K562 (cell line): ENCODE measurements at regions not wholly inside any gene's neighbourhood (a gene's known extent, or its start where the extent isn't known, plus 50 kb on each side); places are given as distances from the start of the nearest gene placed in this dataset.

ENCODE experiments used
- ATF7 ChIP-seq: fragments of 450-650 bp; IDR thresholded peaks from 2 replicates; pipeline ENCODE4 v1.7.1; 2014; ENCODE audit warnings: mild to moderate bottlenecking, moderate library complexity
- DIDO1 ChIP-seq: fragments of 450-650 bp; IDR thresholded peaks from 2 replicates; pipeline ENCODE4 v1.6.1; 2016; ENCODE audit warnings: low read depth, missing biosample characterization, missing genetic modification characterization
- ETV1 ChIP-seq: fragments of 450-650 bp; conservative IDR thresholded peaks from 2 replicates; pipeline ENCODE4 v1.6.1; 2016; ENCODE audit warnings: missing genetic modification characterization, control low read depth, low read depth, missing compliant biosample characterization
- MEF2A ChIP-seq: IDR thresholded peaks from 2 replicates; pipeline ENCODE4 v1.6.1; 2011; ENCODE audit warnings: low read depth, mild to moderate bottlenecking, low read length, moderate library complexity; ENCODE audit not compliant: control insufficient read depth
- RHOXF2B ChIP-seq: fragments of 250-450 bp; sonication (Bioruptor Pico); conservative IDR thresholded peaks from 2 replicates; pipeline ENCODE4 v1.5.1; 2021
- TRIM28 ChIP-seq: fragments of 450-650 bp; IDR thresholded peaks from 2 replicates; pipeline ENCODE4 v1.6.1; 2017
- TF ChIP-seq, protein P1 (sequence below): fragments of 250-450 bp; sonication (Bioruptor Pico); IDR thresholded peaks from 2 replicates; pipeline ENCODE4 v1.4.0; 2020; ENCODE audit warnings: mild to moderate bottlenecking
- TF ChIP-seq, protein P2 (sequence below): fragments of 450-650 bp; conservative IDR thresholded peaks from 2 replicates; pipeline ENCODE4 v1.6.1; 2016; ENCODE audit warnings: missing genetic modification characterization, low read depth, mild to moderate bottlenecking, control low read depth, missing compliant biosample characterization
- TF ChIP-seq, protein P3 (sequence below): fragments of 250-450 bp; sonication (Bioruptor Pico); IDR thresholded peaks from 2 replicates; pipeline ENCODE4 v1.8.0; 2021; ENCODE audit warnings: moderate library complexity, mild to moderate bottlenecking, inconsistent platforms

DNA sequence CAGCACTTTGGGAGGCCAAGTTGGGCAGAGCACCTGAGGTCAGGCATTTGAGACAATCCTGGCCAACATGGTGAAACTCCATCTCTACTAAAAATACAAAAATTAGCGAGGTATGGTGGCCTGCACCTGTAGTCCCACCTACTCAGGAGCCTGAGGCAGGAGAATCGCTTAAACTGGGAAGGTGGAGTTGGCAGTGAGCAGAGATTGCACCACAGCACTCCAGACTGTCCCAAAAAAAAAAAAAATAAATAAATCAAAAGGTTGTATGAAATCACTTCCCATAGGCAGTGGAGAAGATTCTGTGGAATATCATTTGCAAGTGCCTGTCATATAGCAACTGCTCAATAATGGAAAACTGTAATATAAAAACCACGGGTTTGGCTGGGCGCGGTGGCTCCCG is 65.1 kb upstream of the SERBP1 start (continued):
- no peak for TF ChIP-seq DIDO1 (tag)
- TF ChIP-seq, protein P1, sequence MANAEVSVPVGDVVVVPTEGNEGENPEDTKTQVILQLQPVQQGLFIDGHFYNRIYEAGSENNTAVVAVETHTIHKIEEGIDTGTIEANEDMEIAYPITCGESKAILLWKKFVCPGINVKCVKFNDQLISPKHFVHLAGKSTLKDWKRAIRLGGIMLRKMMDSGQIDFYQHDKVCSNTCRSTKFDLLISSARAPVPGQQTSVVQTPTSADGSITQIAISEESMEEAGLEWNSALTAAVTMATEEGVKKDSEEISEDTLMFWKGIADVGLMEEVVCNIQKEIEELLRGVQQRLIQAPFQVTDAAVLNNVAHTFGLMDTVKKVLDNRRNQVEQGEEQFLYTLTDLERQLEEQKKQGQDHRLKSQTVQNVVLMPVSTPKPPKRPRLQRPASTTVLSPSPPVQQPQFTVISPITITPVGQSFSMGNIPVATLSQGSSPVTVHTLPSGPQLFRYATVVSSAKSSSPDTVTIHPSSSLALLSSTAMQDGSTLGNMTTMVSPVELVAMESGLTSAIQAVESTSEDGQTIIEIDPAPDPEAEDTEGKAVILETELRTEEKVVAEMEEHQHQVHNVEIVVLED (CRISPR knock-in tag) = no peak
- TF ChIP-seq RHOXF2B (CRISPR knock-in tag) = no peak
- TF ChIP-seq MEF2A = no peak
- TF ChIP-seq TRIM28 = no peak
- TF ChIP-seq, protein P2, sequence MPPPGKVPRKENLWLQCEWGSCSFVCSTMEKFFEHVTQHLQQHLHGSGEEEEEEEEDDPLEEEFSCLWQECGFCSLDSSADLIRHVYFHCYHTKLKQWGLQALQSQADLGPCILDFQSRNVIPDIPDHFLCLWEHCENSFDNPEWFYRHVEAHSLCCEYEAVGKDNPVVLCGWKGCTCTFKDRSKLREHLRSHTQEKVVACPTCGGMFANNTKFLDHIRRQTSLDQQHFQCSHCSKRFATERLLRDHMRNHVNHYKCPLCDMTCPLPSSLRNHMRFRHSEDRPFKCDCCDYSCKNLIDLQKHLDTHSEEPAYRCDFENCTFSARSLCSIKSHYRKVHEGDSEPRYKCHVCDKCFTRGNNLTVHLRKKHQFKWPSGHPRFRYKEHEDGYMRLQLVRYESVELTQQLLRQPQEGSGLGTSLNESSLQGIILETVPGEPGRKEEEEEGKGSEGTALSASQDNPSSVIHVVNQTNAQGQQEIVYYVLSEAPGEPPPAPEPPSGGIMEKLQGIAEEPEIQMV (tag) = no peak
- no peak for TF ChIP-seq ETV1 (tag)
- TF ChIP-seq ATF7 = no peak
- TF ChIP-seq, protein P3, sequence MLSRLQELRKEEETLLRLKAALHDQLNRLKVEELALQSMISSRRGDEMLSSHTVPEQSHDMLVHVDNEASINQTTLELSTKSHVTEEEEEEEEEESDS (CRISPR knock-in tag) = no peak
